ENCODE measurements at regions not wholly inside any gene's neighbourhood (a gene's known extent, or its start where the extent isn't known, plus 50 kb on each side); places are given as distances from the start of the nearest gene placed in this dataset.

DNA sequence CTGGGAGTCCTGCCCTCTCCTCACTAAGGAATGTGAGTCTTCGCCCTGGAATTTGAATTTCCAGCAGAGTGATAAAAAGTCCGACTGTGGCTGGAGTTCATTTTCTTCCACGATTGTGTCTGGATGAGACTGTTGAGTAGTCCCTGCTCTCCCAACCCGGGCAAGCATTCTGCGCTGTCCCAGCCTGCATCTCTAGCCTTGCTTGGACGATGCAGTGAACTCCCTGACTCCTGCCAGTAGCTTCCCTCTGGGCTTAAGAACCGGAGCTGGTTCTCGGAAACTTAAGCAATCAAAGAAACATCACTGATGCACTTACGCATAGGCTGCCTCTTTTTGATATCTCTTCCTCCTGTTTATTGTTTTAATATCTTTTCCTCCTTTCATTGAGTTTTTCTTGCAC, 116.0 kb upstream of the FZD8 start:
- no peak overlapping the region for H2AFZ ChIP-seq (ENCODE audit: low read depth)
- TF ChIP-seq, protein P1, sequence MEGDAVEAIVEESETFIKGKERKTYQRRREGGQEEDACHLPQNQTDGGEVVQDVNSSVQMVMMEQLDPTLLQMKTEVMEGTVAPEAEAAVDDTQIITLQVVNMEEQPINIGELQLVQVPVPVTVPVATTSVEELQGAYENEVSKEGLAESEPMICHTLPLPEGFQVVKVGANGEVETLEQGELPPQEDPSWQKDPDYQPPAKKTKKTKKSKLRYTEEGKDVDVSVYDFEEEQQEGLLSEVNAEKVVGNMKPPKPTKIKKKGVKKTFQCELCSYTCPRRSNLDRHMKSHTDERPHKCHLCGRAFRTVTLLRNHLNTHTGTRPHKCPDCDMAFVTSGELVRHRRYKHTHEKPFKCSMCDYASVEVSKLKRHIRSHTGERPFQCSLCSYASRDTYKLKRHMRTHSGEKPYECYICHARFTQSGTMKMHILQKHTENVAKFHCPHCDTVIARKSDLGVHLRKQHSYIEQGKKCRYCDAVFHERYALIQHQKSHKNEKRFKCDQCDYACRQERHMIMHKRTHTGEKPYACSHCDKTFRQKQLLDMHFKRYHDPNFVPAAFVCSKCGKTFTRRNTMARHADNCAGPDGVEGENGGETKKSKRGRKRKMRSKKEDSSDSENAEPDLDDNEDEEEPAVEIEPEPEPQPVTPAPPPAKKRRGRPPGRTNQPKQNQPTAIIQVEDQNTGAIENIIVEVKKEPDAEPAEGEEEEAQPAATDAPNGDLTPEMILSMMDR (conservative IDR thresholded peaks at IDR 0.05; ENCODE audit: low read depth, low read length): no peak
- no peak overlapping the region for H3K27ac ChIP-seq
- no peaks in the 10 kb centered on the region for H4K20me1 ChIP-seq (ENCODE audit: insufficient read depth)
- H3K27me3 ChIP-seq (ENCODE audit: insufficient read depth, low read depth): no peaks in the 10 kb centered on the region
- H3K79me2 ChIP-seq (ENCODE audit: insufficient read depth, low read depth): no peaks in the 10 kb centered on the region
- no peak overlapping the region for H3K9ac ChIP-seq
- H3K4me1 ChIP-seq (ENCODE audit: low read depth, poor library complexity, severe bottlenecking): no peaks in the 10 kb centered on the region
- no peak overlapping the region for H3K4me3 ChIP-seq (IDR thresholded peaks at IDR 0.05; ENCODE audit: insufficient read depth, low read depth, low read length)
- no peaks in the 10 kb centered on the region for H3K36me3 ChIP-seq (ENCODE audit: insufficient read depth)
- H3K4me2 ChIP-seq: no peak overlapping the region

DNA sequence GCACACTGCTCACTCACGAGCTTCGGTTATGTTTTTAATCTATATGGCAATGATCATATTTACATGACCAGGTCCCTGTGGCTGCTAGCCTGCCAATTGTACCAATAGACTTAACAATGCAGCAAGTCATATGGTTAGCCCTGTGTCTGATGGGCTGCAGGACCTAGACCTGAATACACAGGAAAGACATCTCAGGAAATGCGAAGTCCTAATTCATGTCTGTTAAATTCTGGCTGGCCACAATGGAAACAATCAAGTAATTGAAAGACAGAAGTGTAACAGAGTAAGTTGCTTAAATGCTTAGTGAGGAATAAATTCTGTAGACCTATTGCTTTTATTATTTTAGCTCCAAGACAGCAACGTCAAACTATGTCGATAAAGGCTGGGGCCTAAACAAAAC, 112.4 kb upstream of the FZD8 start:
- Histone ChIP-seq H2AFZ (ENCODE audit: low read depth) (no peak overlapping the region), H3K4me2 (no peak overlapping the region), H3K4me1 (ENCODE audit: low read depth, poor library complexity, severe bottlenecking) (no peaks in the 10 kb centered on the region), H4K20me1 (ENCODE audit: insufficient read depth) (no peaks in the 10 kb centered on the region), H3K4me3 (IDR thresholded peaks at IDR 0.05; ENCODE audit: insufficient read depth, low read depth, low read length) (no peak overlapping the region), H3K9ac (no peak overlapping the region), H3K79me2 (ENCODE audit: insufficient read depth, low read depth) (no peaks in the 10 kb centered on the region), H3K27me3 (ENCODE audit: insufficient read depth, low read depth) (no peaks in the 10 kb centered on the region), H3K27ac (no peak overlapping the region), H3K36me3 (ENCODE audit: insufficient read depth) (no peaks in the 10 kb centered on the region)
- TF ChIP-seq, protein P1 (conservative IDR thresholded peaks at IDR 0.05; ENCODE audit: low read depth, low read length): no peak

DNA sequence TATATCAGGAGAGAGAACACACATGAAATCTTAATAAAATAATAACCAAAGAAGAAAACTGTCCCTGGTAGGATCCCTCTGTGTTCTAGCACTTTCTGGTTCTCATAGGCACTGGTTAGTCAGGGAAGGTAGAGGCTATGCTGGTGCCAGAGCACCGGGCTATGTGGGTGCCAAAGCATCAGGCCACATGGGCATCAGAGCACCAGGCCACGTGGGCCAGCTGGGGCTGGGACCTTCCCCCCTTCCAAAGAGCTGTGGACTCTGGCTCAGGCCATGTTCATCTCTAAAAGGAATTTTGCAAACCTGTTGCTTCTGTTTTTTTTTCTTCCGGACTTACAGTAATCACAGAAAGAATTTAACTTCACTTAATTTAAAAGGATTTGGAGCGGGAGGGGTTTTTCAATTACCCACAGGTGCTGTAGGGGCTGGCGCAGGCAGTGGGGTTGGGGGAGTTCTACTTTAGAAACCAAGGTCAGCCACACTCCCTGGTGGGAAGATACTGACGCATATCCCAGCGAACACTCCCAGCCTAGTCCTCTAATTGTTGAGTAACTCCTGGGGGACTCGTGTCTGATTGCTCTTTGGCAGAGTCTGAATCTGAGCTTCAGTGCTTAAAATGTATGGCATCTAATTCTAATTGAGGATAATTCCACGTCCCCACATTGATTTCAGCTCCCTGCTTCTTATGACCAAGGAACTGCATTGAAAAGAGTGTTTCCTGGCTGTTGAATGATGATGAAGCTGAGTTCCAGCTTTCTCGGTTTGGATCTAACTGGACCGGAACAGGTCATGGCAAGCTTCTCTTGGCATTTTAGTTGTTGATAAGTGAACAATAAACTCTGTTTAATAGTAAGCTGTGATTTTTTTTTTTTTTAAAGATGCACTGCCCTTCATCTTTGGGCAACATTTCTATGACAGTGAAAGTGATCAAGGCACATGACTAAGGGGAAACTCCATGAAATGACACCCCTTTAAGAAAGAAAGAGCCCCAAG, 110.7 kb upstream of the FZD8 start:
- Histone ChIP-seq H4K20me1 (ENCODE audit: insufficient read depth) (no peaks in the 10 kb centered on the region), H3K27me3 (ENCODE audit: insufficient read depth, low read depth) (no peaks in the 10 kb centered on the region), H3K4me2 (no peak overlapping the region), H3K27ac (no peak overlapping the region), H3K79me2 (ENCODE audit: insufficient read depth, low read depth) (no peaks in the 10 kb centered on the region), H3K9ac (no peak overlapping the region), H3K4me1 (ENCODE audit: low read depth, poor library complexity, severe bottlenecking) (no peaks in the 10 kb centered on the region), H3K36me3 (ENCODE audit: insufficient read depth) (no peaks in the 10 kb centered on the region), H3K4me3 (IDR thresholded peaks at IDR 0.05; ENCODE audit: insufficient read depth, low read depth, low read length) (no peak overlapping the region), H2AFZ (ENCODE audit: low read depth) (no peak overlapping the region)
- TF ChIP-seq, protein P1 (conservative IDR thresholded peaks at IDR 0.05; ENCODE audit: low read depth, low read length): no peak

DNA sequence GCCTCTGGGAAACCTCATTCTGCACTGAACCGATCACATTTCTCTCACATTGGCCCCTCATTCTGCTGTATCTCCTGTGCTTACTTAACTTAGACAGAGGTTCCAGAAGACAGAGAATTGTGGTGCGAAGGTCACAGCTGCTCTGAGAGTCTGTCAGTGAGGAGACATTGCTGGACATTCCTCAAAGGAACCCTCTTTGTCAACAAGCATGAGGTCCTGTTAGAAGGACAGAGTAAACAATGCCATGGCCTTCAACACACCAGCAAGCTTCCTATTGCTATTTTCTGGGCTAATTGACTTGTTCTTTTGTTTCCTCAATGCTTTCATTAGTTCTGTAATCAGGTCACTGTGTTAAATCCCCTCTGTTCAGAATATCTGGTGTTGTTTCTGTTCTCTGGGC, 109.3 kb upstream of the FZD8 start:
- Histone ChIP-seq H3K4me2 (no peak overlapping the region), H3K27me3 (ENCODE audit: insufficient read depth, low read depth) (no peaks in the 10 kb centered on the region), H3K4me3 (IDR thresholded peaks at IDR 0.05; ENCODE audit: insufficient read depth, low read depth, low read length) (no peak overlapping the region), H3K36me3 (ENCODE audit: insufficient read depth) (no peaks in the 10 kb centered on the region), H3K79me2 (ENCODE audit: insufficient read depth, low read depth) (no peaks in the 10 kb centered on the region), H3K9ac (no peak overlapping the region), H2AFZ (ENCODE audit: low read depth) (no peak overlapping the region), H4K20me1 (ENCODE audit: insufficient read depth) (no peaks in the 10 kb centered on the region), H3K27ac (no peak overlapping the region), H3K4me1 (ENCODE audit: low read depth, poor library complexity, severe bottlenecking) (no peaks in the 10 kb centered on the region)
- TF ChIP-seq, protein P1 (conservative IDR thresholded peaks at IDR 0.05; ENCODE audit: low read depth, low read length): no peak

Data from KMS-11 (cell line).